Stimulated activated CD8-positive, alpha-beta memory T cell treated with anti-CD3 and anti-CD28 coated beads, Interleukin-12 subunit alpha, Interleukin-12 subunit beta, amount 100 ng/mL, for 24 hours (primary cell): ENCODE measurements at regions not wholly inside any gene's neighbourhood (a gene's known extent, or its start where the extent isn't known, plus 50 kb on each side); places are given as distances from the start of the nearest gene placed in this dataset.

ENCODE experiments used
- DNase-seq: peaks from one replicate; pipeline ENCODE4 v3.0.0-alpha.2; 2020; ENCODE audit errors: extremely low read depth

DNA sequence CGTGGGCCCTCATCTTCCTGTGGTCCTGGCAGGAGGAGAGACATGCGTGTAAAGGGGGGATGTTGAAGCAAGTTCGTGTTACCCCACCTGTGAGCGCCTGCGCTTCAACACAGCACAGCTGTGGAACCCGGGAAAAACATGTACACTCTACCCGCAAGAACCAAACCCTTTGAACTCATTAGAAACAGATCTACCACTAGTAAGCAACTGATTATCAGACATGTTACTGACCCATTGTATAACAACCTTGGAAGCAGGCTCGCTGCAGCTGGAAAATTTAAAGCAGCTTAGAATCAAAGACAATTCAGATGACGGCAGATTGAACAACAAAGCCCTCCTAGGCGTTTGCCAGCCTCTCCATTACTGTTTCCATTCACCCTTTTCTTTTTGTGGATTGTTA is 771.7 kb upstream of the SALL3 start:
- no peak for DNase-seq

DNA sequence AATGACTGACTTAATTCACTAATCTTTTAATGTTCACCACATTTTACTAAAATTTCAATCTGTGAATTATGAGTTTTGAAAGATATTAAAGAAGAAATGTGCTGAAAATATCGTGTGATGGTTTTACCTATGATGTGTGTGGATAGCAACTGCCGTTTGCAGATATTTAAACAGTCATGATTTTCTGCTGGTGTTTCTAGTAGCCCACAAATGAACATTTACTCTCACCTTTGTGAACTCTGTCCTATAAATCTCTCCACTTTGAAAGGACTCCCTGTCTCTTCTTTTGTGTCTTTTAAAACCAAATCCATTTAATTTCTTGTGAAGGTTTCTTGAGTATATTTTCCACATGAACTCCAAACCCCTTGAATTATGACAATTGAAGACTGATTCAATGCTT is 771.2 kb upstream of the SALL3 start:
- DNase-seq = no peak

DNA sequence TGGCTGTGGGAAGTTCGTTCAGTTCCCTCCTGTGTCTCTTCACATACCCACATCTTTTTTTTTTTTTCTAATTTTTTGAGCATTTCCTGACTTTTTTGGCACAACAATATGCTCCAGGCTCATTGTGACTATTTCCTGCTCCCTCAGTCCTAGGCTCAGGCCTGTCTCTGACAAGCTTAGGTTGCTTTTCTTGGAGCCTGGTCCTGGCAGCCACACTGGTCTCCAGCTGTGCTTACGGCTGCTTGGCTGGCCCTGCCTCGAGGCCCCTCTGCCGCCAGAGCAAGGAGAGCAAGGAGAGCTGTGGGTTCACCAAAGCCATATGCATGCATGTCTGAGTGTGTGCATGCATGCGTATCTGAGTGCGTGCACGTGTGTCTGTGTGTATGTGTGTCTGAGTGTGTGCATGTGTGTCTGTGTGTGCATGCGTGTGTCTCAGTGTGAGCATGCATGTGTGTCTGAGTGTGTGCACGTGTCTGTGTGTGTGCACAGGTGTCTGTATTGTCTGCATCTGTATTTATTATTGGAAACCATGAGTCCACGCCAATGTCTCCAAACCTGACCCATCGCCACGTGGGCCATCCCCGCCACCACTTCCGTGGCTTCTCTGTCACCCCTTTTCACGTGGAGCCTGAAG is 766.1 kb upstream of the SALL3 start:
- DNase-seq = no peak

DNA sequence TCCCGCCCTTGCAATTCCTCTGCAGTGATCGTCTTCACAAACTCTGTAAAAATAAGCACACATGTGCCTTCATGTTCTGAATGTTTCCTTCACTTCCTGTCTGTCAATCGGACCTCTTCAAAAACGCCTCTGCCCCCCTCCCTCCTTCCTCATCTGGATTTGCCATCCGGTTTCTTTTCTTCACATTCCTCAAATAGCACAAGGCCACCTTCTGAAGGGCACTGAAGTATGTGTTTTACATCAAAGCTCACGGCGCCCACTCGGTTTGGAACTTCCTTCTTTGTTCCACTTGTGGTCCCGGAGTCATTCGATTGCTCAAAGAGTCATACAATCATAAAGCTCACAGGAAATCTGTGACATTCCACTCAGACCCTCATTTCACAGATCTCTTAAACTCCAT is 758.1 kb upstream of the SALL3 start:
- DNase-seq = no peak

DNA sequence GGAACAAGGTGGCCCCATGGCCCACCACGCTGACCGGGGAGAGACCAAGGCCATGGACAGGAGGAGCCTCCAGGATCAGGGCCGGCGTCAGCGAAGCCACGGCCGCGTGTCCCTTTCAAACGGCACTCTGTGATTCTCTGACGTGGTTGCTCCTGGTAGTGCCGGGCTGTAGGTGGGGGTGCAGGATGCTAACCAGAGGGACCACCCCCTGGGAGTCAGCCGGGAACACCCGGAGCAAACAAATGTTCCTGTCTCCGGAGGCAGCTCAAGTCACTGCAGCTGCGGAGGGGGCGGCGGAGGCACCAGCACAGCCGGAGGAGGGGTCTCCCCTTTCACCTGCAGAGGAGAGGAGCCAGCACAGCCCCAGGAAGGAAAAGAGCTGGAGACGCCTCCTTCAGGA is 750.6 kb upstream of the SALL3 start:
- no peak for DNase-seq

DNA sequence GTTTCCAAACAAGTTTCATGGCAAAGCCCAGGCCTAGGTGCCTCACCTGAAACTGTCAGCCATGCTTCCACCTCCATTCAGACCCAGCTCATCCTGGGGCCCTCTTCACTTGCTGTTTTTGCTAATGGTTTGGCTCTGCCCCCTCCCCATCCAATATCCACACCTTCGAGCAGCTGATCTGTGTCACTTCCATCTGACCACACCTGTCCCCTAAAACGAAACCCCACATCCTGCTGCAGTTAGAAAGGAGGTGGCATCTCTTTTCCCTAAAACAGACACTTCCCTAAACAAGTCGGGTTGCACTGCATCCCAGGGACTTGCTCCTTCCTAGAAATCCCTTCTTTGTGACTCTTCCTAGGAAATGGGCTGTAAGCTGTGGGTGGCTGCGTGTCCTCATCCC is 748.7 kb upstream of the SALL3 start:
- no peak for DNase-seq

DNA sequence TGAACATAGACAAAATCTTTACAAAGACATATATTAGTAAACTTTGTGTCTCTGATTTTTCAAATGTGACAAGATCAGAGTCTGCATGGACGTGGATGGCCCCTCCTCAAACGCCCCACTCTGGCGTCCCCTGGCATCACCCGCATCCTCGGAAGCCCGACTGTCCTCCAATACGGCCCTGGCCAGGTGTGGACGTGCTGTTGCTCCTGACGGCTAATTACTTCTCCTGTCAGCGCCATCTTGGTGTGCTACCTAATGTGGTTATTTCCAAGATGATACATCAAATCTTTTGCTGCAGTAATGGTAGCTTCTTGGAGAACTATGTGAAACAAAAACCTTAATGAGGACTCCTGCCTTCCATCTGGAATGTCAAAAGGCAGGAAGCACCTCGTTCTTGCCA is 747.4 kb upstream of the SALL3 start:
- no peak for DNase-seq

DNA sequence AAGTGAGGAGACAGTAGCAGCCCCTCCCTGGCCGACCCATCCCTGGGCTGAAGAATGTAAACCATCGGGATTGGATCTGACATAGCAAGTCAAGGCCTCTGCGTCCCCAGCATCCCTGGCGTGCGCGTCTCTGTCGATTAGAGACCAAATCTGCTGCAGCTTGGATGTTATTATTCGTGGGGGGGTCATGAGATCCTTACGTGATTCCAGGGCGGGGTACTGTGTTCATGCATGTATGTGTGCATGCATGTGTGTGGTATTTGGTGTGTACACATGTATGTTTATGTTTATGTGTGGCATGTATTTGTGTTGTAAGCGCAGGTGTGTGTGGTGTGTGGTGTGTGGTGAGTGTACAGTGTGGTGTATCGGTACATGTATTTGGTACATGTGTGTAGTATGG is 741.8 kb upstream of the SALL3 start:
- DNase-seq = no peak

DNA sequence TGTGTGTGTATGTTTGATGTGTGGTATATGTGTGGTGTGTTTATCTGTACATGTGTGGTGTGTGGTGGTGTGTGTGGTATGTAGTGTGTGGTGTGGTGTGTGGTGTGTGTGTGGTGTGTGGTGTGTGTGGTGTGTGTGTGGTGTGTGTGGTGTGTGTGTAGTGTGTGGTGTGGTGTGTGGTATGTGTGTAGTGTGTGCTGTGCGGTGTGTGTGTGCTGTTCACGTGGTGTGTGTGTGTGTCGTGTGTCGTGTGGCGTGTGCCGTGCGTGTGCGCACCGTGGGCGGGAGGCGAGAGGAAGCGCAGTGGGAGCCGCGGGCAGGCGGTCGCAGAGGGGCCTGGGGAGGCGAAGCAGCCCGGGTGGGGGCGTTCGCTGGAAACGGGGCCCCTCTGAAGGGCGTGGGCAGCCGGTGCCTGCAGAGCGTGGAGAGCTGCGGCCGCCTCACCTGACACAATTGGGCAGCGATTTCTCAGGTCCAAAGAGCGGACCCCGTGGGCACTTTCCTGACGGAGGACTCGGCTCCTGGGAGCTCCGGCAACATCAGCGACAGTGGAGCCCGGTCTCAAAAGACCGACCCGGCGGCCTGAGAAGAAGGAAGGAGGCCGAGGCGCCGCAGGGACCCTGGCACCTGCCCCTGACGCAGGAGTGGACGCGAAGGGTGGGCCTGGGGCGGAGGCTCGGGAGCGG is 741.1 kb upstream of the SALL3 start:
- DNase-seq = no peak

DNA sequence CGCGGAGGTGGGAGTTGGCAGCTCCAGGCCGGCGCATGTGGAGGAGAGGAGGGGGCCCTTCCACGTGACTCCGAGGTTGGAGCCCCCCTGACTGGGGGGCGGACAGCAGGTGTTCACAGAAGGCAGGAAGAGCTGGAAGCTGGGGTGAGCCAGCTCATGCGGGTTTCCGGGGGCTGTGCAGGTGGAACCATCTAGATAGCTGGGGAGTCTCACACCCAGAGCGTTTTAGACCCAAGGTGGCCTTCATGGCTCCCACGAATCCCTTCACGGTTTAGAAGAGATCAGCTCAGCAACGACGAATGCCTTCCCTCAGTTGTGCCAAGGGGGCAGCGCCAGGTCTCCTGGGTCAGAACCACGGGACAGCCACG is 740.5 kb upstream of the SALL3 start:
- DNase-seq = no peak

DNA sequence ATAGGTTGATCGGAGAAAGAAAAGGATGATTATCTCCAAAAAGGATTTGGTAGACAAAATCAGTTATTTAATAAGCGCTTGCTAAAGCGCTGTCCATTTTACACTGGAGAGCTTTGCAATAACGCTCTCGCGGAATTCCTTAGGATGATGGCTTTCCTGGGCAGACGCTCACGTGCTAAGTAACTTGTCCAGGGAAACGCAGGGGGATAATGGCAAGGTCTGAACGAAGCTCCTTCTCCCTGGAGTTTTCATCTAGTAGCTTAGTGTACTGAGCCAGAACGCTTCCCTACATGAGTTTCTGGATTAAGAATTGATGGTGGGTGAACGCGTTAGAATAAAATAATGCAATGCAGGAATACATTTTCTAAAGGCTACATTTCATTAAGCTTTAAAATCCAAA is 739.5 kb upstream of the SALL3 start:
- no peak for DNase-seq

DNA sequence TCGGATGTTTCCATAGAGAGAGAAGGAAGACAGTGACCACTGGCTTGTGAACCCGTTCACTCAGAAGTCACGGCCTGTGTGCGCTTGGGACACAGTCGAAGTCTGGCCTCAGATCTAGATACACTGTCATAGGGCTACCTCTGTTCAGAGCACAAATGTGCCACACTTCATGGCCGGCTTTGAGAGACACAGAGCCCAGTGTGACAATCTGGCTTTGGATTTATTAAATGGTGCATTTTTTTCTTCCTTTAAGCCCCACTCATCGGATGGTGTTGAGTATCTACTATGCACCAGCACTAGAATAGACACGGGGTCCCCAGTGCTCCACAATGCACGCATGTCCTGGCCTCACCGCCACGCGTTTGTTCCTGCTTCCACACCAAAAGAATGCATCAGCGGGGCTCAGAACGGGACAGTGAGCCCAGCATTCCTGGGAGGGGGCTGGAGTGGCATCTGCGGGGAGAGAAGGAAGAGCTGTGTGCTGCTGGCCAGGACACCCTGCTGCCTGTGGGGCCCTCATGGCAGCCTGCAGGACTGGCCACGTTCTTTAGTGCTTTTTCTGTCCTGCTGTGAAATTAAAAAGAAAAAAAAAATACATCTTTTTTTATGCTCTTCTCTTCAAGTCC is 738.9 kb upstream of the SALL3 start:
- DNase-seq = no peak

DNA sequence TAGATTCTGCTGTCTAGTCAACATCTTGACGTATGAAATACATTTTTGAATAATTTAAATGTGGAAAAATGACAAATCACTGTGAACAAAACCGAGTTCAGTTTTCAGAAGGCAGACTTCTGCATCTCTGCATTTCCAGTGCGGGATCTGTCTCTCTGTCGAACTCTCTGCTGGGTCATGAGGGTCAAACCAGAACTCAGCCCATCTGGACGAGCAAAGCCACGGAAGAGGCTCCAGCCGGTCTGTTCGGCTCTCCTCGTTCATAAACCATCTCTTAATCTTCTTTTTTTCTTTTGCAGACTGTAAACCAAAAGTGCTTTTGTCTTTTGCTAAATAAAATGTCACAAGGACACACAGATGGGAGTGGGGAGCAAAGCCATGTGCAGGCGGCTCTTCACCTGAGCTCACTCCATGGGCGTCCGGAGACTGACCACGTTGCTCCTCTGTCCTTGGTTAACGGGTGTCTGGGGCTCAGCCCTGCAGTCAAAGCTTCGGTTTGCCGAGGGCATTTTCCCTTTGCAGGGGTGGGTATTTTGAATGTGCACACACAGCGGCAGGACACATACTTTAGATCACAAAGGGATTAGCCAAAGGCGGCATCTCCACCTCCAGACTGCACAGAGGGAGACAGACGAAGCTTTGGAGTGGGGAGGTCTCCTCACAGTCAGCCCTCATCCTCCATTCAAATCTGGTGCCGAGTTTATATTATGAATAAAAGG is 737.9 kb upstream of the SALL3 start:
- no peak for DNase-seq

DNA sequence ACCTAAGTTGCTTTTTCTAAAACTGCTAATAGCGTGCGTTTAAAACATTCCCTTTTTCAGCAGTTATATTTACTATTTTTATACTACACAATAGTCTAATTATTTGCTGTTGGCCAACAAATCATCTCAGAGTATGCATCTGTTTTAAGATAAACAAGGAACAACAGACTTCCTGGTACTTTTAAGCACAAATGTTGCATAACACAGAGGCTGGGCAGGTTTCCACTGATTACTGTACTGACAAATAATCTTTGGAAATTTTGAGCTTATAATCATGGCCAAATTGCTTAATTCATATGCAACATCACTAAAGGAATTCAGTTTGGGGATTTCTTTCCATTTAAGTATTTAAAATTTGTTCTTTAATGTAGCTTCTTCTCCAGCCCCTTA is 737.4 kb upstream of the SALL3 start:
- no peak for DNase-seq

DNA sequence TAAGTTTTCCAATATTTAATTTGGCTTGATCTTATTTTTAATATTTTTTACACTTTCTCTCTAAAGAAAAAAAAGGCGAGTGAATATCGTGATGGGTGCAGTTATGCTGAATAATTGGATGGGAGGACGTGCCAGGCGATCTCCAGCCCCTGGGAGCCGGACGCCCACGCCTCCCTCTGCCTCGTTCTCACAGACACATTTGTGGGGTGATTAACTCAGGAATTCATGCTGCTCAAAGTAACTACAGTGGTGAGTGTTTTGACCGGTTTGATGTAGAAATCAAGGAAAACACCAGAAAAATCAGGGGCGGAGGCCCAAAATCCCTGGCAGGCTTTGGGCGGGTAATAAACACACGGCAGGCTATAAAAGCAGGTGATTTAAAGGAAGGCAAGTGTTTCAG is 736.8 kb upstream of the SALL3 start:
- DNase-seq = no peak

DNA sequence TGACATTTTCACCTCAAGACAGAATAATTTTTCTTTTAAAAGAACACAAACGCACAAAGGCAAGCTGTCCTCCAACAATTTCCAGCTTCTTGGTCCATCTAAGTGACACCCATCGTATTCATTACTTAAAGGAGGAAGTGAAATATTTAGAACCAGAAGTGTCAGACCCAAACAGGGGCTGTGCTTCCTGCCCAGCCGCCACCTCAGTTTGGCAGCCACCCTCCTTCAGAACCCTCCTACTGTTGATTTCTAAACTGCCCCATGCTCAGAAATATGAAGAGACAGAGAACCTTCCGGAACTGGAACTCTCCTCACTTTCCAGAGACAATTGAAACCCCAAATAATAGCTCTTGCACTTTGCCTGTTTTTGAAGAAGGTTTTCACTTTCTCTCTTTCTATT is 734.8 kb upstream of the SALL3 start:
- no peak for DNase-seq

DNA sequence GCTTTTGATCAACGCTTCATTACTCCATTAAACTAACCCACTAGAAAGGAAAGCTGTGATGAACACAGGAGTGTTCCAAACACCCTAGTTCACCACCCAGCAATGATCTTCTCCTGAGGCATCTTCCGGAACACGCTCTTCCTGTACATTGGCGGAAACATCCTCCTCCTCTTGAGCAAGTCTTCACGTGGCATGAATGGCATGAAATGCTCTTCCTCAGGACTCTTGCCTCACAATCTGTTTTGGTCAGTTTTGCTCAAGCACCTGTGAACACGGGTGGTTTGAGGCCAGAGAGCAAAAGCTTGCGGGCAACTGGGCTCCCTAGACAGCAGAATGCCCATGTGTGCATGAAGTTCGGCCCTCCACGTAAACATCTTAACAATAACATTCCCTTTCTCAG is 734.2 kb upstream of the SALL3 start:
- no peak for DNase-seq

DNA sequence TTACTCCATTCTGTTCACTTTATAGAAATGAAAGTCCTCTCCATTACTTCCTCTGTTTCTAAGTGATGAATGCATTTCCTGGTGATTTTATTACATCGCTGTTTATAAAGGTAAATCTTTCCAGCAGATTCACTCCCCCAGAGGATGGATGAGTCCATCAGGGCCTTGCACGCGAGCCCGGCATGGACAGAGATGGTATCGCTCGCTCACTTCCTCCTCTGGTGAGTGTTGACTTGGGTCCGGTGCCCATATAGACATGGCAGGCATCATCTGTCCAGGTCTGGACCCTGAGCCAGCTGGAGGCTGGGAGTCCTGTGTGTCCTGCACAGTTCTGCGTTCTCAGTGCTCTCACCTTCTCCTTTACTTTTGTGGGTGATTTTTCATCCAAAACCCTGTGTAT is 733.6 kb upstream of the SALL3 start:
- no peak for DNase-seq

DNA sequence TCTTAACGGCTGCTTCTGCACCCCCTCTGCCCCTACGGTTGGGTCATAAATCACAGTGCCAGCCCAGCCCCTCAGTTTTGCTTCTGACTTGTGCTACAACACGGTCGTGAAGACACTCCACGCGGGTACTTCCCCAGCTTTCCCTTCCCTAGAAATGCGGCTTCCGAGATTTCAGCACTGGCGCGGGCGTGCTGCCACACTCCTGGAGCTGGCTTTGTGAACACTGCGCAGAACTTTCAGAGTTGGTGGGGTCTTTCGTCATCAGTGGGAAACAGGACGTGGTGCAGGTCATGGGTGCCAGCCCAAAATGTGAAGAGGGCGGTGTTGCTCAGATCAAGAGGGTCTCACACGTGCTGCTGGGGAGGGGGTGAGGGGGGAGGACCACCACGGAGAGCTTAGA is 733.0 kb upstream of the SALL3 start:
- DNase-seq = no peak

DNA sequence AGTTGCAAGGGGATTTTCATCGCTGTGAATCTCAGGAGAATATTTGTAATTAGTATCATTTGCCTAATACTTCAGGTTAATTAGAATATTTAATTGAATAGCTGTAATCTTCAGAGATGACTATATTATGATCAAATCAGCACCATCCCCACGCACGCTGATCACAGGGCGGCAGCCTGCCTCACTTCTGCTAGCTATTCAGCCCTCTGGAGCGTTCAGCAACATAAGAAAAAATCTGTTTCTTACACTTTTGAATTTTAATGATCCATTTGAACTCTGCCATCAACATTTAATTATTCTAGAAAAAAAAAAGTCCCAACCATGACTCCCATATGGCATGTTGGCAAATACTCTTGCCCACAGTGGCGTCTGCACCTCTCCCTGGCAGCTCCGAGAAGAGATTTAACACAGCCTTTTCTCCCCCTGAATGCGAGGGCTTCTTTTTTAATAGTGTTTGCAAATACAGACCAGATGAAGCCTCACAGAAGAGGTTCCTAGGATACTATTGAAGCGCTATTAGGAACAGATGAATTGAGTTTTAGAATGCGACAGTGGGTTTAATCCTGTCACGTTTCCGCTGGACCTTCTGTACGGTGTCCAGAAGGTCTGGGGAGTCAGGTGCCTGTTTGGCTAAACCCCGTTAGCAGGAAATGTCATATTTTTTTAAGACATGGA is 731.9 kb upstream of the SALL3 start:
- no peak for DNase-seq

DNA sequence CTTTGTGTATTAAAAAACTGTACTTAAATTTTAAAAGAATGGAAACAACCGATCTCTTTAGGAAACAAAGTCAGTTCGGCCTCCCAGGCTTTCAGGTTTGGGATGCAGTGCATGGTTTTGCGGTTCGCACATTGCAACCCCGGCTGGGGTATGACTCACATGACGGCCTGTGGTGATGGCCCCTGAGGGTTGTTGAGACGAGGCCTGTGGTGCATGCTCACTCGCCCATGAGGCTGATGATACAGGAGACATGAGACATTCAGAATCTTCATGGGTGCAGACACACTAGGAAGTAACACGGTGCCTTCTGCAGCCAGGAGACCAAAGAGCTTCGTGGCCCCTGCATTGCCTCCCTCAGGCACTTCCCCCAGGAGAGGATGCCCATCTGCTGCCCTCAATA is 724.6 kb upstream of the SALL3 start:
- DNase-seq = no peak

DNA sequence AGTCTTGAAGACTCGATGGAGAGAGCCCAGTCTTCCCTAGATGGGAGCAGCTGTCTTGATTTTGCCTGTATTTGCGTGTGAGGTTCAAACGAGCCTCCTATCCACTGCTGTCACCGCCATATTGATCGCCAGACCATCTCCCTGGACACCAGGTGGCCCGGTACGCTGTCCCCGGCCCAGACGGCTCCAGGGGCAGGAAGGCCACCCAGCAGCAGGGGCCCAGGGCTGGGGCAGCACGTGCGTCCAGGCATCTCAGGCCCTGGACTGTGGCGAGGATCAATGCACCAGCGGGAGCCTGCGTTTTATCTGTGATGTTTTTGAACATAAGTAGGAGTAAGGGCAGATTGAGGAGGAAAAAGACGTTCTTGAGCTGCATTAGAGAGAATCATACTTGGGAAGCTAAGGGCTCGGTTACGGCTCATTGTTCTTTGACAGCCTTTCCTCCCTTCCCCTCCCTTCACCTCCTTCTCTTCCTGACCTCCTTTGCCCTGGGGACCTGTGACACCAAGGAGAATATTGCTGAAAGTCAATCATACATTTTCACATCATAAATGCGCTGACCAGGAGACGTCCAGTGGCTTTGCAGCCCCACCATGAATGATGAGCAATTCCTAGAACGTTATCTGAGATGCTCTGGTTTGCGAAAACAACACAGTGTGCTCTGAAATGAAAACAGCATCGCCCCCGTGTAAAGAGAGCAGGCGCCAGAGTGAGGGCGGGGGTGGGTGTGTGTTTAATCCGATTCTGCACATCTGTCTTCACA is 711.2 kb upstream of the SALL3 start:
- DNase-seq = no peak
